Neural crest cell (in vitro differentiated cells): ENCODE measurements at regions not wholly inside any gene's neighbourhood (a gene's known extent, or its start where the extent isn't known, plus 50 kb on each side); places are given as distances from the start of the nearest gene placed in this dataset.

Experiments
- DNase-seq: peaks from one replicate; pipeline ENCODE4 v3.0.0; 2021; ENCODE audit warnings: low read depth, mixed read lengths, low spot score
- H3K27ac Mint-ChIP-seq: one replicate; pipeline ENCODE4 v1.8.0; 2021; ENCODE audit warnings: mild to moderate bottlenecking, mixed read lengths; ENCODE audit not compliant: unreplicated experiment
- H3K27me3 Mint-ChIP-seq: 2 replicates; pipeline ENCODE4 v1.8.0; 2021; ENCODE audit warnings: low read depth, mild to moderate bottlenecking, mixed read lengths
- H3K36me3 Mint-ChIP-seq: 2 replicates; pipeline ENCODE4 v1.8.0; 2021; ENCODE audit warnings: low read depth, mild to moderate bottlenecking, mixed read lengths
- H3K4me1 Mint-ChIP-seq: 2 replicates; pipeline ENCODE4 v1.8.0; 2021; ENCODE audit warnings: mixed read lengths
- H3K4me3 Mint-ChIP-seq: one replicate; pipeline ENCODE4 v1.8.0; 2021; ENCODE audit warnings: mild to moderate bottlenecking, mixed read lengths
- H3K9me3 Mint-ChIP-seq: 2 replicates; pipeline ENCODE4 v1.8.0; 2021; ENCODE audit warnings: mixed read lengths
- TF ChIP-seq, protein P1 (sequence below): fragments of 200-600 bp; sonication (generic); conservative IDR thresholded peaks from 2 replicates; pipeline ENCODE4 v1.5.0; 2021; ENCODE audit warnings: antibody characterized with exemption, mild to moderate bottlenecking

DNA sequence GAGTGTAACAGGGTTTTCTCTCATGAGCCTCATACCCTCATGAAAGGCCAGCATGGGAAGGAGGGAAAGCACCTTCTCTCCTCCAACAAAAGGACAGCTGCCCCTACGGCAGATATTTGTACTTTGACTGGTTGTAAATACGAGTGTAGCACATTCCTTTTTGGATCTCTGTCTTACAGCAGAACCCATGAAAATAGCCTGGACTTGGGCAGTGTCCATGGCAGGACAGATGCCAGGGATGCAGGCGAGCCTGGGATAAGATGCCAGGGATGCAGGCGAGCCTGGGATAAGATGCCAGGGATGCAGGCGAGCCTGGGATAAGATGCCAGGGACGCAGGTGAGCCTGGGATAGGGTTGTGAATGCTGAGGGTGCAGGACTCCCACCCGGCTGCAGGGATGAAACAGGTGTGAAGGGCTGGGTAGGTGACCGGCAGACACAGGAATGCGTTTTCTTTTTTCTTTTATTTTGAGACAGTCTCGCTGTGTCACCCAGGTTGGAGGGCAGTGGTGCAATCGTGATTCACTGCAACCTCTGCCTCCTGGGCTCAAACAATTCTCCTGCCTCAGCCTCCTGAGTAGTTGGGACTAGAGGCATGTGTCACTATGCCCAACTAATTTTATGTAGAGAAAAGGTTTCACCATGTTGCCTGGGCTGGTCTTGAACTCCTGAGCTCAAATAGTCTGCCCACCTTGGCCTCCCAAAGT, 120.0 kb downstream of the BEGAIN start:
- TF ChIP-seq, protein P1, sequence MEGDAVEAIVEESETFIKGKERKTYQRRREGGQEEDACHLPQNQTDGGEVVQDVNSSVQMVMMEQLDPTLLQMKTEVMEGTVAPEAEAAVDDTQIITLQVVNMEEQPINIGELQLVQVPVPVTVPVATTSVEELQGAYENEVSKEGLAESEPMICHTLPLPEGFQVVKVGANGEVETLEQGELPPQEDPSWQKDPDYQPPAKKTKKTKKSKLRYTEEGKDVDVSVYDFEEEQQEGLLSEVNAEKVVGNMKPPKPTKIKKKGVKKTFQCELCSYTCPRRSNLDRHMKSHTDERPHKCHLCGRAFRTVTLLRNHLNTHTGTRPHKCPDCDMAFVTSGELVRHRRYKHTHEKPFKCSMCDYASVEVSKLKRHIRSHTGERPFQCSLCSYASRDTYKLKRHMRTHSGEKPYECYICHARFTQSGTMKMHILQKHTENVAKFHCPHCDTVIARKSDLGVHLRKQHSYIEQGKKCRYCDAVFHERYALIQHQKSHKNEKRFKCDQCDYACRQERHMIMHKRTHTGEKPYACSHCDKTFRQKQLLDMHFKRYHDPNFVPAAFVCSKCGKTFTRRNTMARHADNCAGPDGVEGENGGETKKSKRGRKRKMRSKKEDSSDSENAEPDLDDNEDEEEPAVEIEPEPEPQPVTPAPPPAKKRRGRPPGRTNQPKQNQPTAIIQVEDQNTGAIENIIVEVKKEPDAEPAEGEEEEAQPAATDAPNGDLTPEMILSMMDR = no peak
- DNase-seq = no peak
- Mint-ChIP-seq H3K36me3 (no peaks in the 10 kb centered on the region), H3K27ac (no peak overlapping the region), H3K9me3 (no peaks in the 10 kb centered on the region), H3K4me3 (no peak overlapping the region), H3K27me3 (peaks cover 2% of the 10 kb centered on the region), H3K4me1 (peaks cover 14% of the 10 kb centered on the region)

DNA sequence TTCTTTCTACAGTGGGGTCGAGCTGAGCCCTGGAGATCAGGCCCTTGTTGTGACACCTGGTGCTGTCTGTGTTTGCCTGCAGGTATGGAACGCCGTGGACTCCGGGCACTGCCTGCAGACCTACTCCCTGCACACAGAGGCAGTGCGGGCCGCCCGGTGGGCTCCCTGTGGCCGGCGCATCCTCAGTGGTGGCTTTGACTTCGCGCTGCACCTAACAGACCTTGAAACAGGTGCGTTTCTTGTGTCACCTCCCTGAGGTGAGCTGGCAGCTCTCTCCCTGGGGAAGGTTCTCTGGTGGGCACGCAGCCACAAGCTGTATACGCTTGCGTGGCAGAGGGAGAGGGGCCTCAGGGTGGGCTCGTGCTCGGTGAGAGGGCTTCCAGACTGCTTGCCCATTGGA, 119.3 kb downstream of the BEGAIN start:
- TF ChIP-seq, protein P1 = no peak
- no peak for DNase-seq
- no peaks in the 10 kb centered on the region for H3K9me3 Mint-ChIP-seq
- peaks cover 14% of the 10 kb centered on the region for H3K4me1 Mint-ChIP-seq
- H3K36me3 Mint-ChIP-seq = no peaks in the 10 kb centered on the region
- H3K4me3 Mint-ChIP-seq = no peak overlapping the region
- no peak overlapping the region for H3K27ac Mint-ChIP-seq
- H3K27me3 Mint-ChIP-seq = peaks cover 2% of the 10 kb centered on the region

DNA sequence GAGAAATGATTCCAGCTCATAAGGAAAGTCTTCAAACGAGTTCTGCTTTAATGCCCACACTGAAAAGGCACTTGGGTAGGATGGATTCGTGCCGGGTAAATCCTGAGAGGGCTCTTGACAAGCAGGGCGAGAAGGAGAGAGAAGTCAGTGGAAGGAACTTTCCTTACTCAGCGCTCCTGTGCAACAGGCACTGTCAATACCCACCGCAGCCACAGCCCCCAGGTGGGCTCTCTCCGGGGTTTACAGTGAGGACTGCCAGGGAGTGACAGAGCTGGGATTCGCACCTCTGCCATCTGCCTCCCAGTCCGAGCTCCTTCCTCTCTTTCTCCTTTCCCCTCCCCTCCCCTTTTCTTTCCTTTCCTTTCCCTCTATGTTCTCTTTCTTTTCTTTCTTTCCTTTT, 118.7 kb downstream of the BEGAIN start:
- Mint-ChIP-seq H3K27ac (no peak overlapping the region), H3K4me1 (peaks cover 14% of the 10 kb centered on the region), H3K9me3 (no peaks in the 10 kb centered on the region), H3K4me3 (no peak overlapping the region), H3K36me3 (no peaks in the 10 kb centered on the region), H3K27me3 (no peaks in the 10 kb centered on the region)
- TF ChIP-seq, protein P1 = no peak
- DNase-seq = no peak

DNA sequence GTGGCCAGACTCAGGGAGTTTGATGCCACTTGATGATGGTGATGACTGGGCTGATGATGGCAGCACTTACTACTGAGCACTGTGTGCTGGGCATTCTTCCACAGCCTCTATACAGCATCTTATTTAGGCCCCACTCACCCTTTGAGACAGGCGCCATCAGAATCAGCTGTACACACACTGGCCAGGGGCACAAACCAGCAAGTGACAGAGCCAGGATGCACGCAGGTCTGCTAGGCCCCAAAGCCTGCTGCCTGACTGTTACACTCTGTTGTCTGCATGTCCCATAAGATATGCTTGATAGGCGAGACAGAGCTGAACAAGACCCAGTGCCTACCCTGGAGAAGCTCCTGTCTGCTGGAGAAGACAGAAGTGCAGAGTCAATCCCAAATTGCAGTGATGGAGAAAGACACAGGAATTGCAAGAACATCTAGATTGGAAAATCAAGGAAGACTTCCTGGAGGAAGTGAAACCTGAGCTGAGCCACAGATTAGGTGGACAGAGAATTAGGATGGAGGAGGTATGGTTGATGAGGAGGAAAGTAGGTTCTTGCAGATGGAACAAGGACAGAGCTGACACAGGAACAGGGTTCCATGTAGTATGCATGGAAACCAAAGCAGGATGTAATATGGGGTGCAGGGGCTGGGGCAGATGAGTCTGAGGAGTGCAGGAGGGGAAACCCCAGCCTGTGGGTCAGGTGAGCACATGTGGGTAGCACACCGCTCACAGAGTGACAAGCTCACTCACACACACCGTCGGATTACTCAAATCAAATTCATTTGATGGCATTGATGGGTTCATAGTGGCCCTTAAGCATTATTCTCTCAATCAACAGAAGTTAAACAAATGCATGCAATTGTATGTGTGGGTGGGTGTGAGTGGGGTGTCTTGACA, 117.3 kb downstream of the BEGAIN start:
- H3K27ac Mint-ChIP-seq = no peak overlapping the region
- H3K4me3 Mint-ChIP-seq = no peak overlapping the region
- DNase-seq = no peak
- H3K9me3 Mint-ChIP-seq = no peaks in the 10 kb centered on the region
- H3K4me1 Mint-ChIP-seq = peaks cover 14% of the 10 kb centered on the region
- no peaks in the 10 kb centered on the region for H3K36me3 Mint-ChIP-seq
- TF ChIP-seq, protein P1 = no peak
- no peaks in the 10 kb centered on the region for H3K27me3 Mint-ChIP-seq

DNA sequence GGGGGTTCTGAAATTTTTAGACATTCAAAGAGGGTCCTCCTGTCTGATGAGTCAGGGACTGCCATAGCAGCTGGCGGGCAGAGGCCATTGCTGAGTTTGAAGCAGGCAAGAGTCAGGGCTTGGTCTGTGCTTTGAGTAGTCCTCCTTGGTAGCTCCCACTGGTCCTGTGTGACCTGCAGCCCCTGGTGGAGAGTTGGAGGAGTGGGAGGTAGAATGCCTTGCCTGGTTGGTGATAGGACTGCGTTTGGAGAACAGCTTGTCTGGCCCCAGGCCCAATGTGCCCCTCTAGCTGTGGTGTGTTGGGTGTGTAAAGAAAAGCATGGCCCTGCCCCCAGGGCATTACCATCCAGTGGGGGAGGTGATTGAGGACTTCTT, 116.7 kb downstream of the BEGAIN start:
- no peak overlapping the region for H3K27ac Mint-ChIP-seq

More for the DNA sequence above, 116.7 kb downstream of the BEGAIN start:
- Mint-ChIP-seq H3K36me3 (no peaks in the 10 kb centered on the region), H3K27me3 (no peaks in the 10 kb centered on the region), H3K9me3 (no peaks in the 10 kb centered on the region), H3K4me1 (peaks cover 8% of the 10 kb centered on the region), H3K4me3 (no peak overlapping the region)
- DNase-seq = no peak
- TF ChIP-seq, protein P1 = peak; percentile 14
